ENCODE measurements at regions not wholly inside any gene's neighbourhood (a gene's known extent, or its start where the extent isn't known, plus 50 kb on each side); places are given as distances from the start of the nearest gene placed in this dataset.

DNA sequence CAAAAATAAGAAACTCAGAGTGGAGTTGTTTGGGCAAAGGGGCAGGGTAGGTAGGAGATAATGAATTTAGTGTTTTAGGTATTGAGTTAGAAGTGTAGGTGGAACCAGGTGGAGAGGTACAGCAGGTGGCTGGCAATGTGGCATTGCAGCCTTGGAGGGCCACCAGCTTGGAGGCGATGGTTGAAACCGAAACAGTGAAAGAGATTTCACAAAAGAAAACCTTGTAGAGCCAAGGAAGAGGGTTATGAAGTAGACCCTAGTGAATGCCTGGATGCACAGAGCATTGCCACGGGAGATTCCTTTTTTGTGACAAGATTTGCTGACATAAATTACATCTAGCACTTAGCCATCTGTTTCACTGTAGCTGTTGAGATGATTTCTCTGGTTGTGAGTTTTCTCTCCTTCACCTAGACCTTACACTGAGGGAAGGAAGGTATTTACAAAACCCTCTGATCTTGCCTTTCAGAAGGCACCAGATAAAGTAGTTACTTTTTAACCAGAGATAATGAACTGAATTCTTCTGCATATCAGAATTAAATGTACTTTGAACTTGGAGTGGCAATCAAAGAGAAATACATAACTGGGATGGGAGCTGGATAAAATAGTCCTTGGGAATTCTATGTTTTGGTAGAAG lies 104.1 kb upstream of the CASK start:
- no peaks in the 10 kb centered on the region for H3K27me3 Mint-ChIP-seq (ENCODE audit: low read depth)
- peaks cover 39% of the 10 kb centered on the region for H3K9me3 Mint-ChIP-seq
- DNase-seq (ENCODE audit: low spot score in 2 of 2, unreplicated experiment in 2 of 2) = no peak
- TF ChIP-seq, protein P1, sequence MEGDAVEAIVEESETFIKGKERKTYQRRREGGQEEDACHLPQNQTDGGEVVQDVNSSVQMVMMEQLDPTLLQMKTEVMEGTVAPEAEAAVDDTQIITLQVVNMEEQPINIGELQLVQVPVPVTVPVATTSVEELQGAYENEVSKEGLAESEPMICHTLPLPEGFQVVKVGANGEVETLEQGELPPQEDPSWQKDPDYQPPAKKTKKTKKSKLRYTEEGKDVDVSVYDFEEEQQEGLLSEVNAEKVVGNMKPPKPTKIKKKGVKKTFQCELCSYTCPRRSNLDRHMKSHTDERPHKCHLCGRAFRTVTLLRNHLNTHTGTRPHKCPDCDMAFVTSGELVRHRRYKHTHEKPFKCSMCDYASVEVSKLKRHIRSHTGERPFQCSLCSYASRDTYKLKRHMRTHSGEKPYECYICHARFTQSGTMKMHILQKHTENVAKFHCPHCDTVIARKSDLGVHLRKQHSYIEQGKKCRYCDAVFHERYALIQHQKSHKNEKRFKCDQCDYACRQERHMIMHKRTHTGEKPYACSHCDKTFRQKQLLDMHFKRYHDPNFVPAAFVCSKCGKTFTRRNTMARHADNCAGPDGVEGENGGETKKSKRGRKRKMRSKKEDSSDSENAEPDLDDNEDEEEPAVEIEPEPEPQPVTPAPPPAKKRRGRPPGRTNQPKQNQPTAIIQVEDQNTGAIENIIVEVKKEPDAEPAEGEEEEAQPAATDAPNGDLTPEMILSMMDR (IDR thresholded peaks at IDR 0.05; ENCODE audit: unreplicated experiment) = no peak
- H3K36me3 Mint-ChIP-seq = no peaks in the 10 kb centered on the region
- H3K4me3 Mint-ChIP-seq = no peak overlapping the region
- H3K27ac Mint-ChIP-seq = no peak overlapping the region
- no peaks in the 10 kb centered on the region for H3K4me1 Mint-ChIP-seq

DNA sequence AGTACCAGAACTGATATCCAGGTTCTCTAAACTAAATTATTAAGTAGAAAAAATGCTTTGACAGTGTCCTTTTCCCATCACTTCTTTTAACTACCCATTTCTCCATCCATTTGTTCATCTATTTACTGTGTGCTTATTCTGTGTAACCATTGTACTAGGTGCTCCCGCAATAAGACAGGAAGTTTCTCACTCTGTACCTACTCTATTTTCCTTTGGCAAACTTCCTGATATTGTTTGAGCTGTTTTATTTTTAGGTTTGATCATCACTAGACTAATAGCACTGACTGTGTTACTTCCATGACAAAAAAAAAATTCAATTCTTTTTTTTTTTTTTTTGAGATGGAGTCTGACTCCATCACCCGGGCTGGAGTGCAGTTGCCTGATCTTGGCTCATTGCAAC lies 102.5 kb upstream of the CASK start:
- H3K4me3 Mint-ChIP-seq = no peak overlapping the region
- no peak for DNase-seq (ENCODE audit: low spot score in 2 of 2, unreplicated experiment in 2 of 2)
- H3K4me1 Mint-ChIP-seq = no peaks in the 10 kb centered on the region
- H3K27me3 Mint-ChIP-seq (ENCODE audit: low read depth) = no peaks in the 10 kb centered on the region
- peaks cover 37% of the 10 kb centered on the region for H3K9me3 Mint-ChIP-seq
- TF ChIP-seq, protein P1 (IDR thresholded peaks at IDR 0.05; ENCODE audit: unreplicated experiment) = no peak
- H3K36me3 Mint-ChIP-seq = no peaks in the 10 kb centered on the region
- H3K27ac Mint-ChIP-seq = no peak overlapping the region

DNA sequence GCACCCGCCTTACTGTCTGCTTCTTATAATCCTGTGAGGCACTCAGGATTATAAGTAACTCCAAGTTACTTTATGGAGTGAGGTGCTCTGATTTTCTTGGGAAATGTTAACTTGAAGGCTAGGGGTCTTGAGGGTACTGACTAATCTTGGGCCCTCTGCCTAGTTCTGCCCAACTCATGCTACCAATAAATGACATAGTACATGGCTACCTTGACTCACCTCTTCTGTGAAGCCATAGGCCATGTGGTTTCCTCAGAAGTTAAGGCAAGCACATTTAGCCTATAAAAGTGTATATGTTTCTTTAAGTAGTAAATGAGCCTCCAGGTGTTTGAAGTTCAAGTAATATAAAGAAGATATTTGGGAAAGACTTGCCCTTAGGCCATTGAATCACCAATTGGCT lies 99.8 kb upstream of the CASK start:
- no peak overlapping the region for H3K27ac Mint-ChIP-seq
- H3K4me1 Mint-ChIP-seq = no peaks in the 10 kb centered on the region
- no peaks in the 10 kb centered on the region for H3K36me3 Mint-ChIP-seq
- no peak overlapping the region for H3K4me3 Mint-ChIP-seq
- DNase-seq (ENCODE audit: low spot score in 2 of 2, unreplicated experiment in 2 of 2) = no peak
- TF ChIP-seq, protein P1 (IDR thresholded peaks at IDR 0.05; ENCODE audit: unreplicated experiment) = no peak
- H3K27me3 Mint-ChIP-seq (ENCODE audit: low read depth) = no peaks in the 10 kb centered on the region
- peaks cover 35% of the 10 kb centered on the region for H3K9me3 Mint-ChIP-seq

DNA sequence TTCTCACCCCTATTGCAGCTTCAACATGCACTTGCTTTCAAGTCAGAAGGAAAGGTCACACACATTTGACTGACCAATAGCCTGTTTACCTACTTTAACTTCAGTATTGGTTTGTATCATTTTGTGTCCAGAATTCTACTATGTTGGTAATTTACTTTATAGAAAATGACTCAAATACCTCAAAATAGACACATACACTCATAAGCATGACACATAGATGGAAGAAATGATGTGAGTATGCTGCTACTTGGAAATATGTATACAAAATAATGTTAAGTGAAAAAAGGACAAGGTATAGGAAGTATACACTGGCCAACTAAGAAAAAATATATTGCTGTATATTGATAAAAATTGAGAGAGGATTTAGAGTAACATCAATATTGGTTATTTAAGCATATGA lies 98.8 kb upstream of the CASK start:
- Mint-ChIP-seq H3K27ac (no peak overlapping the region), H3K27me3 (ENCODE audit: low read depth) (no peaks in the 10 kb centered on the region), H3K4me1 (no peaks in the 10 kb centered on the region), H3K4me3 (no peak overlapping the region), H3K9me3 (peaks cover 32% of the 10 kb centered on the region), H3K36me3 (no peaks in the 10 kb centered on the region)
- TF ChIP-seq, protein P1 (IDR thresholded peaks at IDR 0.05; ENCODE audit: unreplicated experiment) = no peak
- no peak for DNase-seq (ENCODE audit: low spot score in 2 of 2, unreplicated experiment in 2 of 2)

DNA sequence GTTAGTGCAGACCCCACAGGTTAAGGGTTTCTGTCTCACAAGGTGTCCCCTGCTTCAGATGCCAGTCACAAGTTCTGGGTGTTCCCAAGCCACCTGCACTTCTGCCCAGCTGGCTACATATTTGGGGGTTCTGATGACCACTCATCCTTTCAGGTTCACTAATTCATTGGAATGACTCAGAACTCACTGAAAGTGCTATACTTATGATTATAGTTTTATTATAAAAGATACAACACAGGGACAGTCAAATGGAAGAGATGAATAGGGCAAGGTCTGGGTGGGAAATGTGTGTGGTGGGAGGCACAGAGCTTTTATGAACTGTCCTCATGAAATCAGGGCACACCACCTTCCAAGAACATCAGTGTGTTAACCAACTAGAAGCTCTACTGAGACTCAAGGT lies 97.7 kb upstream of the CASK start:
- DNase-seq (ENCODE audit: low spot score in 2 of 2, unreplicated experiment in 2 of 2) = no peak
- H3K36me3 Mint-ChIP-seq = no peaks in the 10 kb centered on the region
- H3K4me1 Mint-ChIP-seq = no peaks in the 10 kb centered on the region
- no peak overlapping the region for H3K27ac Mint-ChIP-seq
- TF ChIP-seq, protein P1 (IDR thresholded peaks at IDR 0.05; ENCODE audit: unreplicated experiment) = no peak
- no peak overlapping the region for H3K4me3 Mint-ChIP-seq
- H3K9me3 Mint-ChIP-seq = peaks cover 29% of the 10 kb centered on the region
- no peaks in the 10 kb centered on the region for H3K27me3 Mint-ChIP-seq (ENCODE audit: low read depth)

DNA sequence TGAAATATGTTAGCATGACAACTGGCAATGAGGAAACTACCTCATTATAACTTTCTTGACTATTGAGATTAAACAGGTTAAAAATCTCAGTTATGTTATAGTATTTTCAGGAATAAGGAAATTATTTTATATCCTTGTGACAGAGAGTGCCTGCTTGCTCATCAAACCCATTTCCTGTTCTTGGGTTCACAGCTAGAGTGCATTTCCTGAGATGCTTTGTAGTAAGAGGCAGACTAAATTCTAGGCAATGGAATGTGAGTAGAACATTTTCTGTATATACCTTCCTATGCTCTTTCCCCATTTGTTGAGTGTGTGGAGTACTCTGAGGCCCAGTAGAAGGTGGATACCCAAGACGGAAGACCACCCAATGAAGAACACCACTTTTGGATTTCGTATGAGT lies 96.9 kb upstream of the CASK start:
- no peak for DNase-seq (ENCODE audit: low spot score in 2 of 2, unreplicated experiment in 2 of 2)
- no peaks in the 10 kb centered on the region for H3K27me3 Mint-ChIP-seq (ENCODE audit: low read depth)
- no peaks in the 10 kb centered on the region for H3K4me1 Mint-ChIP-seq
- H3K36me3 Mint-ChIP-seq = no peaks in the 10 kb centered on the region
- peaks cover 30% of the 10 kb centered on the region for H3K9me3 Mint-ChIP-seq
- no peak overlapping the region for H3K27ac Mint-ChIP-seq
- TF ChIP-seq, protein P1 (IDR thresholded peaks at IDR 0.05; ENCODE audit: unreplicated experiment) = no peak
- no peak overlapping the region for H3K4me3 Mint-ChIP-seq

Measured in mesothelial cell of epicardium (in vitro differentiated cells).